EL (cell line): ENCODE measurements at regions not wholly inside any gene's neighbourhood (a gene's known extent, or its start where the extent isn't known, plus 50 kb on each side); places are given as distances from the start of the nearest gene placed in this dataset.

Source experiments
- DNase-seq: peaks from one replicate; pipeline ENCODE4 v3.0.0-alpha.2; 2016

GRCh38 chr4:100284129-100284880, 94.0 kb upstream of the DDIT4L start:
- DNase-seq: no peak

DNA sequence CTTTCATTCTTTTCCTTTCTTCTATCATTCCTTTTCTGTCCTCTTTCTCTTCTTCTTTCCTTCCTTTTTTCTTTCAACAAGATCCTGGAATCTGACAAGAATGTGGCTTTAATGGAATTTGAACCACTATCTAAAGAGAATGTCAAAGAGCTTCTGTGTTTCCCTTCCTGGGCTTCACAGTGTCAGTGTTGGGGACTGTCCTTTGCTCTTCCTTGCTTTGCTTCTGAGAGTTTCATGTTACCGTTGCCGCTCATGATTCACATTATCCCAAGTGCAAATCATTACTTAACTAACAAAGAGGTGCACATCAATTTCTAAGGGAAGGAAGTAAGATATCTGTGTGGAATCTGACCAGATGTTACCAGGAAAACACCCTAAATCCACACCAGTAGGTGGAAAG, 90.5 kb upstream of the DDIT4L start:
- no peak for DNase-seq

GRCh38 chr4:100278567-100278966, 88.3 kb upstream of the DDIT4L start:
- DNase-seq: no peak

DNA sequence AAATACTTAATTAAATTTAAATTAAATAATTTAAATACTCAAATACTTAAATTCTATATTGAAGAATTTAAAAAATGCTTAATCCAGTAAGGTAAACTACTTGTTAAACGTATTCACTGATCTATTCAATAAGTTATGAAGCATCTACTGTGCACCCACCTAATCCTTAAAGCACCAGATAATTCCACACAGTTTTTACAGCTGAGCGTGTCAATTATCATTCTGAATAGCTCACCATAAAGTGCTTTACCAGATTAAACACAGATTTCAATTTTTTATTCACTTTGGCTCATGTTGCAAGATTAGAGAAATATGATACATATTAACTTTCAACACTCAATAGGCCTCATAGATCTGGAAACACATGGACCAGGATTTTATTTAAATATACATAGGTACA, 79.2 kb upstream of the DDIT4L start:
- no peak for DNase-seq

DNA sequence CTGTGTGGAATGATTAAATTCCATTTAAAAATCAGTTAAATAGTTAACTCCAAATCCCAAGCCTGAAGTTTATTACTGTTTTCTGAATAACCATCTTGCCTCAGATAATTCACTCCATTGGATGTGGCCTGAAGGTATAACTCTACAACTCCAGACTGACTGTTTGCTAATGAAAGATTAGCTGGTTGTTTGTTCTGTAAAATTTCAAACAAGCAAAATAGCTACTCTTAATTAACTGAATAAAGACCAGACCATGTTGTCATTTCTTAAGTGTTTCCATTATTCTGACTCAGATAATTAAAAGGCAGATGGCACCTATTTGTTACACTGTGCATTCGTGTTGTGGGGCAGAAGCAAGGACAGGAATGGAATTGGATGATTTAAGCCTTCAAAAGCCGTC, 78.5 kb upstream of the DDIT4L start:
- no peak for DNase-seq

- DNase-seq: no peak
Measured at GRCh38 chr4:100261346-100261745, 71.1 kb upstream of the DDIT4L start.

DNA sequence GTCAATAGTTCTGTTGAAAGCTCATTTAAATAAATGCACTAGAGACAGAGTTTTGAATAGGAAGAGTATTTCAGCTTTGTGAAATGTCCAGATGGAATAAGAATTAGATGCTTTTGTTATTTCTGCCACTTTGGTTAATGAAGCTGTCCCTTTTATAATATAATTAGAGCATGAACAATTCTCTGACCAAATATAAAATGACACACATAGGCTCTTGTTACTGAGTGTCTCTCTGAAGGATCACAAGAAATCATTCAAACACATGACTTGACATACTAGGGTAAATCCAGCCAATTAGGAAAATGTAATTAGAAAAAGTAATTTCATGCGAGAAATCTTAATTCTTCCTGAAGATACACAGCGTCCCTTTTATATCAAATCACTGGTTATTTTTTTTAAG, 68.4 kb upstream of the DDIT4L start:
- DNase-seq: no peak

- no peak for DNase-seq
Measured at GRCh38 chr4:100257567-100257966, 67.3 kb upstream of the DDIT4L start.

DNA sequence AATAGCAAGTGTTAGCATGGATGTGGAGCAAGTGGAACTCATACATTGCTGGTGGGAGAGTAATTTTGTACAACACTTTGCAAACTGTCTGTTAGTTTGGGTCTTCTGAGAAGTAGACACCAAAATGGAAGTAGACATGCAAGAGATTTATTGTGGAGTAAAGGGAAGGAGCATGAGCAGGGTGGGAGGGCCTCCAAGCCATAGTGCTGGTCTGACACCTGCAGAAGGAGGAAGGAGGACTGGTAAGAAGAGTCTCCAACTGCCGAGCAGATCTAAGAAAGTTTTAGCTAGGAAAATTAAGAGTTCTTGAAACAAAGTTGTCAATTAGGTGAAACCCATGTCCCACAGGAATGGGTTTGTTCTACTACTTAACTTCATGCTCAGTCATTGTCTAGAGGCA, 64.0 kb upstream of the DDIT4L start:
- no peak for DNase-seq

- no peak for DNase-seq
Measured at GRCh38 chr4:100248476-100248875, 58.2 kb upstream of the DDIT4L start.

DNA sequence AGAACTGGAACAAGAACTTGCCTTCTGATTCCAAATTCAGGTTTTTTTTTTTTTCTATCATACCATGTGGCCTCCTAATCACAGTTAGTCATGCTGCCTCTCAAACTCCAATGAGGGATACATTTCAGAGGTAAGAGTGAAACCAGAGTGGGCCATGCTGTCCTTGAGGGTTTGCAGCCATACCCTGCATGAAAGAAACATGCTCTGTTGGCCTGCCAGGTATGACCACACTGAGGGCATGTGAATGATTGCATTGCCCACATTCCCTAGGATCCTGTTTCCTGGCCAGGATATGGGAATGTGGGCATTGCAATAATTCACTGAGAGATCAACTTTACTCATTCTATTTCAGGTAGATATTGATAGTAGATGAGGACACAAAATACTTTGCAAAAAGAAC, 56.4 kb upstream of the DDIT4L start:
- DNase-seq: no peak

GRCh38 chr4:100244347-100244746, 54.1 kb upstream of the DDIT4L start:
- no peak for DNase-seq
